ENCODE measurements at regions not wholly inside any gene's neighbourhood (a gene's known extent, or its start where the extent isn't known, plus 50 kb on each side); places are given as distances from the start of the nearest gene placed in this dataset.

DNA sequence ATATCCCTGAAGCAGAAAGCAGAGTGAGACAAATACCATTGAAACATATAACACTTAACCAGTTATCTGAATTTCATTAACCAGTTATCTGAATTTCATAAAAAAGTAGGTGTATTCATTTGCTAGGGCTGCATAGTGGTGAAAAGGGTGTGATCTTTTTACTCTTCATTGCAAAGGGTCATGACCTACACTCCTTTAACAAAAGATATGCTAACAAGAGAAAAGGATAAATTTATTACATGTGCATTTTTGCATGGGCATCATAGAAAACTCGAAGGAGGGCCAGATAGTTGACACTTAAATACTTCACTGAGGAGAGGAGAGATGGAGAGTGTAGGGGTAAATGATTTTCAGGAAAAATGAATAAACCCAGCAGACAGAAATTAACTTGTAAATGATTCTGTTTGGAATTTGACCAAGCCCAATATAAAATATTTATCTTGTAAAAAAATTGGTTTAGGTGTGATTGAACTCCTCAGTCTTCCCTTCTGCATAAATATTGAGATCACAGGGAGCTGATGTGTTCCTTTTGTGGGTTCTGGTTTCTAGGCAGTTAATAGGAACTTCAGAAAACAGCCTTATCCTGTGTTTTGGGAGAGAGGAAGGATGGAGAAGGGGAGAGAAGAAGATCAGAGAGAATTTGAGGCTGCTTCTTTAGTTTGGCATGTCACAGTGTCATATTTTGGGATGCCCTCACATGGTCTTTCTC is 372.5 kb upstream of the SYT4 start:
- DNase-seq = no peak
- no peak for ATAC-seq

DNA sequence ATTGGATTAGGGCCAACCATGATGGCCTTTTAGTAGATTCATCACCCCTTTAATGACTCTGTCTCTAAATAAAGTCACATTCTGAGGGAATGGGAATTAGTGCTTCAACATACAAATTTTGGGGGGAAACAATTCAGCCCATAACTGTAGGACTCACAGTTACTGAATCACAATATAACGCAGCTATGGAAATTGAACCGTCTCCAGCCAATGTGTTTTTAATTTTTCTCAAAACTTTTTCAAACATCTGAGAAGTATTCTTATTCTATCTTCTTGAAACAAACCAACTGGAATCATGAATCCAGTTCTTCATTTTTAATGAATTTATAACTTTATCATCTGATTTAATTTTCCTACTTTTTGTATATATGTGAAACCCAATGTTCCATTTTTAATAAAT is 373.1 kb upstream of the SYT4 start:
- DNase-seq (no peak), ATAC-seq (no peak)

DNA sequence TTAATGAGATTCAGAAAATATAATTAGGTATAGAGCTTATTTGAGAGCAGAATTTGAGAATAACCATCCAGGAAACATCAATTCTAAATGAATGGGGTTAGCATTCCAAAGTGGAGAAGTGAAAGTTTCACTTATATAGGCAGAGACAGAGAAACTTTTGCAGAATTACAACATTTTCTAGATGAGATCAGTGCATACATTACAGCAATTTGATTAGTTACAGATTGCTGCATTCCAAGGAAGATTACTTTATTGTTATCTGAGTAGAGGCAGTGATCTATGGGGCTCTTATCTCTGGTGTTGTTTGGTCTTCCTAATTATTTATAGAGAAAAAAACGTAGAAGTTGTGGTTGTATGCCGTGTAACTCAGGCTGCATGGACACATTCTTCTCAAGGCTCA is 373.8 kb upstream of the SYT4 start:
- ATAC-seq (no peak), DNase-seq (no peak)

DNA sequence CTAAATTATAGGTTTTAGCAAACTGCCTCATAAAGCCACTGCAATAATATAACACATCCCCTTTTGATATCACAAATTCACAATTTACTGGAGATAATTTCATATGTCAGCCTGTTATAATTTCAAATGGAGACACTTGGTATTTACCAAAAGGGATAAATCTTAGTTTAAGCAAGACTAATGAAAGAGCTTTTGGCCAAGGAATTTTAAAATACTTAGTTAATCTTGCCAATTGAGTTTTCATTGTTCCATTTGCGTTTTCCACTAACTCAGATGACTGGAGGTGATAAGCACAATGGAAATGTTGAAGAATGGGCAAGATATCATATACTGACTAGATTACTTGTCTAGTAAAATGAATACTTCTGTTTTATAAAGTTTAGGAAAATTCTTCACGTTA is 379.3 kb upstream of the SYT4 start:
- no peak for ATAC-seq
- no peak for DNase-seq

DNA sequence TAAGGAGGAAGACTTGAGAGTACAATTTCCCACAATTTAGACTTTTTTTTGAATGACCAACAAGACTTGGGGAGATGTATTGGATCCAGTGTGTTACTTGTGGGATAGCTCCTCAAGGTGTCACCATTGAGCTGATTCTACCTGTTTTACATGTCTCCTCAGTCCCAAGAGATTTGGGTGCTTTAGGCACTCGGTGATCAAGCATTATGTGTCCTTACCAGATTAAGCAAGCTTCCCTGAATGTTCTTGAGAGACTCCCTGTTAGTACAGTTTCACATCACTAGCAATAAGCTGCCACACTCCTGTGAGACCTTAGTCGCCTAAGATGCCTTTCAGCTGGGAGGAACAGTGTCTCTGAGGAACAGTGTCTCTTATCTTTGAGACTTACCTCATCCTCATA is 384.3 kb upstream of the SYT4 start:
- DNase-seq = no peak
- ATAC-seq = no peak

DNA sequence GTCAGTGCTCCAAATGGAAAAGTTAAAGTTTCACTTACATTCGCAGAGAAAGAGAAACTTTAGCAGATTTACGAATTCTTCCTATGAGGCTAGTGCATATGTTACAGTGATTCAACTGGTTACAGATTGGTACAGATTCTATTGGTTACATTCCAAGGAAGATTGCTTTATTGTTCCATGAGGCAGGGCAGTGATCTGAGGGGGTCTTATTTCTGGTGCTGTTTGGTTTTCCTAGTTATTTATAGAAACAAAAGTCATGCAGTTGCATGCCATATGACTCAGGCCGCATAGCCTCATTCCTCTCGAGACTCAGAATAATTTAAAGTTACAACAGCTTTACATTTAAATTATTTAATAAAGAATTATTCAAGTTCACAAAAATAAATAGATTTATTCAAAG is 385.4 kb upstream of the SYT4 start:
- DNase-seq (no peak), ATAC-seq (no peak)

DNA sequence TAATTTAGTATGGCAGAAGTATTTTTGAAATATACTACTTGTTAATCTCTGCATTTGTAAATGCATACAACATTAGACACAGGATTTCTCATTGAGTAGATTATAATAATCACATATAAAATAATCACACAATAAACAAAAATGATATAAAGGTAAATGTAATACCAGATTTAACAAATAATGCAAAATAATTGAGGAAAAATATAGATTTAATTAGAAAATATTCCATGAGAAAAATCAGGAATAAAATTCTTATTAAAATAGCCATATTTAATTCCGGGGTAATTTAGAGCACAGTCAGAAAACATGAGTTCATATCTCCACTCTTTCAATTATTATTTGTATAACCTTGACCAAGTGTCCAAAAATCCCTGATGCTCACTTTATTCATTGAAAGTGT is 385.9 kb upstream of the SYT4 start:
- ATAC-seq = no peak
- DNase-seq = no peak

DNA sequence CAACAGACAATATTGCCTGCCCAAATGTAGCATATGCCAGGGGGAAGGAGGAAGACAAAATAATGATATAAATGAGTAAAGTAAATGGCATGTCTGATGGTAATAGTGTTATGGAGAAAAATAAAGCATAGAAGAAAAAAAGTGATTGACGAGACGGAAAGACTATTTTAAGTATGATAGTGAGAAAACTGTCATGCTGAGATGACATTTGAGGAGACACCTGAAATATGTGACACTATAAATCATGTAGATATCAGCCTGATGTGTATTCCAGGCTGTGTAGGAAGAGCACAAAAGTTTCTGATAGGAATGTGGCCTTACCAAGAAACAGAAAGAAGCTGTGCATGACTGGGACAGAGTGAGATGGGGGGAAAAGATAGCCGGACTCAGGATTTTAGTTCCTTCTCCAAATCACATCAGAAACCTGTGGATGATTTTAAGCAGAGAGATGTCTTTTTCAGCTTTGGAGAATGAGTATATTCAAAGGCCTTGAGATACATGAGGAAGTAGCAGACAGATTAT is 387.3 kb upstream of the SYT4 start:
- DNase-seq (no peak), ATAC-seq (no peak)

DNA sequence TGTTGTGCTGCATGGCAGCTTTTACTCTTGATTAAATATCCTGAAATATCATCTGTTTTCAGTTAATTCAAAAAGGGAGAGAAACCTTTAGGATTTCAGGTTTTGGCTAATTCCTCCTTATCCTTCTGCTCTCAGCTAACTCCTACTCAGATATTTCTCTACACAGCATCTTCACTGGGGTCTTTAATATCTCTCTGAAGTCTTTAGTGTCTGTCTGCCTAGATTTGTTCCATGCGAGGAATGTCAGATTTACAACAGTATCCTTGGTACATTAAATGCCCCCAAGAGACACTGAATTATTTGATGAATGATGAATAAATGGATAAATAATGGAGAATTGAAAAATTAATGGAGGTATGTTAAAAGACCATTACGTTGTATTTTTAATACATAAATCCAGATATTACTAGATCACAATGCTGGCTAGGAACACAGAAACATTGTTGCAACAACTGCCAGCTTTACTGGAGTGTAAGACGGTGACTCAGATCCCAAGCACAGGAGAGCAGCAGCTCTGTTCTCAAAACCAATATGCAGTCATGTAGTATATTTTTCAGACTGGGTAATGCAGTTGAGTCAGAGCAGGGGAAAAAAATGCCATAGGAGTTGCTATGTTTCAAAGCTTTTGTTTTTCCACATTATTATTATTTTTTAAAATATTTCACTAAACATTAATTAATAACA is 388.0 kb upstream of the SYT4 start:
- no peak for ATAC-seq
- no peak for DNase-seq

DNA sequence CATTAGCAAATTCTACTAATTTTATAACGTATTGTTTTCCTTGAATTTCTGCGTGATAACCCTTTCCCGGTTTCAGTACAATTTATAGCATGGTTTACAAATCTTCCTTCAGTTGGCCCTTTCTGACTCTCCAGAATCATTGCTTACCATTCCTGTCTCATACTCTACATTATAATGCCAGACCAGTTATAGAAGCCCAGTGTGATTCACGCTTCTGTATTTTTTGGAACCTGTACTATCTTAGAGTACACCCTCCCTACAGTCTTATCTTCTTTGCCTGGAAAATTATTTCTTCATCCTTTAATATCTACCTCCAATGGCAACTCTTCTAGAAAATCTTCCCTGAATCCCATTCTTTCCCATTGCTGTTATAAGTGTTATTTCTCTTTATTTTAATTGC is 391.6 kb upstream of the SYT4 start:
- ATAC-seq = no peak
- DNase-seq = no peak

DNA sequence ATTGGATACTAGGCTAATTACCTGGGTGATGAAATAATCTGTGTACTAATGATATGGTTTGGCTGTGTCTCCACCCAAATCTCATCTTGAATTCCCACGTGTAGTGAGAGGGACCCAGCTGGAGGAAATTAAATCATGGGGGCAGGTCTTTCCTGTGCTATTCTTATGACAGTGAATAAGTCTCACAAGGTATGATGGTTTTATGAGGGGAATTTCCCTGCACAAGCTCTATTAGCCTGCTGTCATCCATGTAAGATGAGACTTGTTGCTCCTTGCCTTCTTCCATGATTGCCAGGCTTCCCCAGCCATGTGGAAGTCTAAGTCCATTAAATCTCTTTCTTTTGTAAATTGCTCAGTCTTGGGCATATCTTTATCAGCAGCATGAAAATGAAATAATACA is 394.1 kb upstream of the SYT4 start:
- no peak for DNase-seq
- ATAC-seq = no peak

DNA sequence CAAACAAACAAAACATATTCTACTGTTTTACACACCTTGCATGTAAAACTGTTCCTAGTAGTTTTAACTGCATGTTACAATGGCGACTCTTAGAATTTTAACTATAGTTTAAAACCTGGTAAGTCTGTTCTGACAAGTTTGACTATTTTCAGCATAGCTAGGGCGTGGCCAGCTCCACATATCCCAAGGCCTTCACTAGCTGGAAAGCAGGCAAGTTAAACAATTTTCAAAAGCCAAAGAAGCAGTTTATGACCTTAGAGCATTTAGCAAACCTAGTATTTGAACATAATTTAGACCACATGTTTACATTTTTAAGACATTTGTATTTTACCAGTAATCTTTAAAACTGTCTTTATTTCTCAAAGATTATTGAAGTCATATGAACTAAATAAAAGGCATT is 402.8 kb upstream of the SYT4 start:
- DNase-seq (no peak), ATAC-seq (no peak)

DNA sequence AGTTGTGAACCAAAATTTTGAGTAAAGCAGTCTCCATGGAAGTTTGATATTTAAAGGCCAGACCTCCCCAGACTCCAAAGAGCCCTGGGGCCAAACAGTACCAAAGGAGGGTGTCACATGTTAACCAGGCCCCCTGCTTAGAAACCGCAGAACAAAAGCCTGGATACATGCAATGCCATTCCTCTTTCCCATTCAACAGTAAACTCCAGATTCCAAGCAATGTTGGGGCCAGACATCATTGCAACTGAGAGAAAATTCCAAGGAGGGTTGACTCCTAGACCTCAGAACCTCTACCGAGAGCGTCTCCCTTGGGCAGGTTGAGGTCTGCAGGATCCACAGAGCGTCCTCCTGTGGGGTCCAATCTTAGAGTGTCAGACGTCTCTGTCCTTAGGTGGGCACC is 404.4 kb upstream of the SYT4 start:
- no peak for ATAC-seq
- no peak for DNase-seq

DNA sequence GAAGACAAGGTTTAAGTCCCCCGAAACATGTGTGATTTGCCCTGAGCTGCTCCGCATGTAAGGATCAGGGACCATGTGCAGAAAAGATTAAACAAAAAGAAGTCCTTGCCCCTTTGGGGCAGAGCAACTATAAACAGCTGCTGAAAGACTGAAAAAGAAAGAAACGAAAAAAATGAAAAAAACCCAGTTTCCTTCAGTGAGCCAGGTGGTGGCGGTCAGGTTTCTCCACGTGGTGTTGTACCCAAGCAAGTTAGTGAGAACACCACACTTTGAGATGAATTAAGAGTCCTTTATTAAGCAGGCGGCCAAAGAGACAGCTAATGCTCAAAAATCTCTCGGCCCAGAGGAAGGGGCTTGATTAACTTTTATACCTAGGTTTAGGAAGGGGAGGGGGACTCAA is 404.9 kb upstream of the SYT4 start:
- no peak for DNase-seq
- no peak for ATAC-seq

DNA sequence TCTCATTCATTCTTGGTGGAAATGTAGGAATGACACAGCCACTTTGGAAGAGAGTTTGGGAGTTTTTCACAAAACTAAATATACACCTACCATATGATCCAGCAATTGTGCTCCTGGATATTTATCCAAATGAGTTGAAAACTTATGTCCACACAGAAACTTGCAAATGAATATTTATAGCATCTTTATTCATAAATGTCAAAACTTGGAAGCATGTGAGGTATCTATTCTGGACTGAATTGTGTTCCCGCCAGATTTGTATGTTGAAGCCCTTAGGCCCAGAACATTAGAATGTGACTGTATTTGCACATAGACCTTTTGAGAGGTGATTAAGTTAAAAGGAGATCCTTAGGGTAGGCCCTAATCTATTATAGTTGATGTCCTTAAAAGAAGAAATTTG is 409.4 kb upstream of the SYT4 start:
- ATAC-seq (no peak), DNase-seq (no peak)

DNA sequence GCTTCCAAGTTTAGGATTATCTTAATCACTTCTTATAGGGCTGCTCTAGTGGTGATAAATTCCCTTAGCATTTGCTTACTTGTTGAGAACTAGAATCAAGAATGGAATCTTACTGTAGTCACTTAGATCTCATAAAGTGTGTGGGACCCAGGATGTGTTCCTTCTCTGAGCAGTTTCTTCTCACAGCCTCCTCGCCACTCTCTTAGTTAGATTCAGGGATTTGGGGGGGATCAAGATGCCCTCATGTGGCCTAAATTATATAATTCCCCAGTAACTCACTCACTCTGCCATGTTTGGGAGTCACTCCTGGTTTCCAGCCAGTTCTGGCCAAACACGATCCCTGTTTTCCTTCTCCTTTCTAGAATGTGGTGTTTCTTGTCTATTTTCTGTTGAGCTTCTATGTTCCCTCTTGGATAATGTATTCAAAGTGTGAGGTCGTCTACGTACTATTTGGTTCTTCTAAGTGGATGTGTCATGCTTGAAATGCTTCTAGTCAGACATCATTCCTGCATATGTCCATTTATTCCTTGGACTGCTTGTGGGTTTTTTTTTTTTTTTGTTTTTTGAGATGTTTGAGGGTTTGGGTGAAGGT is 414.9 kb upstream of the SYT4 start:
- no peak for DNase-seq
- no peak for ATAC-seq

DNA sequence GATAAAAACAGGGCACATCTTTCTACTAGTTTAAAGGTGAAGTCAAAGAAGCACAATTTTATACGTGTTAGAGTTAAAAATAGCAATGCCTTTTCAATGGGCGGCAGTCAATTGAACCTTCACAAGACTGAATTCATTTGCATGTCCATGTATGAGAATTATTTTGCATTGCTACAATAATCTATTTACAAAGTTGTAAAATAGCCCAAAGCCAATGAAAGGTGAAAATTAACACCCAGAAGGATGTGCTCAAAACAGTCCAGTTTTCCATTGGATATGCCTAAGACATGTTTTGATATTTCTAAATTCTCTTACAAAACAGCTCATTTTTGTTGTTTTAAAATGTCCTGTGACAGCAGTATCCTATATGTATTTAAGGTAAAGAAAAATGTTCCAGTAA is 425.1 kb upstream of the SYT4 start:
- ATAC-seq = no peak

DNA sequence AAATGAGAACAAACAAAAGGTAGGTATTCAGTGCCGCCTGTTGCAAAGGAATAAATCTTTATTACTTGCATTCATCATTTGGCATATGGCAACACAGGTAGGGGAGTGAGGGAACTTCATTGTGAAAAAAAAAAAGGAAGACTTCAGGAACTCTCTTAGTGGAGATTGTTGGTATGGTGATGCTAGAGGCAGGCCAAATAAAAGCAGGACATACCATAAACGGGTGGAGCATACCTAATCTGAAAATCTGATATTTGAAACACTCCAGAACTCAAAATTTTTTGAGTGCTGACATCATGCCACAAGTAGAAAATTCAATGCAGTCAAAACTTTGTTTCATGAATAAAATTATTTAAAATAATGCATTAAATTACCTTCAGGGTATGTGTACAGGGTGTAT is 425.8 kb upstream of the SYT4 start:
- ATAC-seq (no peak), DNase-seq (no peak)

More for the DNA sequence above, 425.1 kb upstream of the SYT4 start:
- DNase-seq = no peak

DNA sequence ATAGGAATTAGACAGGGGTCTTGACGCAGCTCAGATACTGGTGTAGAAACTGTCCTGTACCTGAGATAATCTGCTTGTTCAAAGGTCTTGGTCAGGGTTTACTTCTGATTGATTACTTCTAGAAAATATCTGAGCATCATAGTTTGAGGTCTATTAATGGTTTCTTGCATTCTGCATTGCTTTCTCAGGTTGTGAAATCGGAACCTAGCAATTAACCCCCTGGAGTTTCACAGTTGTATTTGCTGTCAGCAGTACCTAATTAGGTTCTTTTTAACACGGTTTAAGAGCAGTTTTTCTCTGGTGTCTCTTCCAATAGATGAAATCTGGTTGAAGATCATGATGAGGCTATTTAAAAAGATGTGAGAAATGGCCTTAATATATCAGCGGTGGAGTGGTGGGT is 428.6 kb upstream of the SYT4 start:
- DNase-seq = no peak
- ATAC-seq = no peak

DNA sequence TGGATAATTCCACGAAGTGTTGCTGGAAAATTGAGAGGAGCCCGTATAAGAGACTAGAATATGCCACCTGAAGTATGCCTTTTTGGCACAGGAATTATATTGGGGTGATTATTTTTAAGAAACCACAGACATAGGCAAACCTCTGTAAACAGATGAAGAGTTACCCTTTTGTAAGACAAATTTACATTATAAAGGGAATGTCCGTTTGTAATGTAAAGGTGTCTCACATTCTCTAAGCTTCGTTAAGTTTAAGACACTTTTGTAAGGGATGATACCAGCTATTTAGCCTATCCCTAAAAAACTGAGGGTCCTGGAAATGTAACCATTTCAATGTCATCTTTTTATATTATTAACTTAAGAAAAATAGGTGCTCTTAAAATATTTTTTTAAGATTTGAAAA is 432.8 kb upstream of the SYT4 start:
- DNase-seq (no peak), ATAC-seq (no peak)

DNA sequence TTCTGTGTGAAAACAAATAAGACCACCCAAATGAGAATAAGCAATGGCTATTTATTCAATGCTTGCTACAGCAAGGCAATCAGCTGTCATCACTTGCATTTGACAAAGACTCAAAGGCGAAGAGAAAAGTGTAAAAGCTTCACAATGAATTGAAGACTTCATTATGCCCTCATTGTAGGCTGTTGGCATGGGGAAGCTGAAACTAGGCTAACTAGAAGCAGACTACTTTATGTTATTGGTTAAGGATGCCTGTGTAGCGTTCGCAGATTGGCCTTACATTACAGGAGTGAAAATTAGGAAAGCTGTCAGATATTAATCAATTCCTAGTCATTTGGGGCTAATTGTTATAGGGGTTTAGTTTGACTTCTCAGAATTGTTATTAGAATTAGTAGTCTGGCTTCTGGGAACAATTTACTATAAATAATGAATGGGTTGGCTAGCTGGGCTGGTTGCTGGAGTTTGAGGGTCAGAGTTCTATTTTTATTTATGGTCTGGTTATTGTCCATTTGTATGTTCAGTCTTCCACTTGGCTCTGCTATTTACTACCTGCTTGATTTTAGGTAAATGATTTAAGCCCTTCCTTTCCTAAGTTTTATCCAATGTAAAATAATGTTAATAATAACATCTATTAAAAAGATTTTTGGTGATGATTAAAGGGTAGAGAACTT is 437.2 kb upstream of the SYT4 start:
- DNase-seq (no peak), ATAC-seq (no peak)

DNA sequence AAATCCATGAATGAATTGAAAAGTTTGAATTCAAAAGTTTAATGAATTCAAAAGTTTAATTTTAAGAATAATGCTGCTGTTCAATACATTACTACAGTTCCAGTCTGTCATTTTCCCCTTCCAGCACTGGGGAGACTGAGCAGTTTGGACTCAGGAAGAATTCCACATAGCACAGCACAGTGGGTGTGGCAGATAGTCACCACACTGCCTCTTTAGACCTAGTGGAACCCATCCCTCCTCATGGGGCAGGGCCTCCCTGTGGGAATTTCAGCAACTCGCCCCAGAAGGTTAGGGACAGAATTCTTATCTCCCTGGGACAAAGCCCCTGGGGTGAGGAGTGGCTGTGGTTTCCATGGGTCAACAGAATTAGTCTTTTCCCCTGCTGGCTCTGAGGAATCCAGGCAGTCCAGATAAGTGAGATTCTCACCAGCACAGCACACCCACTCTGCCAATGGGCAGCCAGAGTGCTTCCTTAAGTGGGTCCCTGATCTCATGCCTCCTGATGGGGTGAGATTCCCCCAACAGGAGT is 442.0 kb upstream of the SYT4 start:
- ATAC-seq (no peak), DNase-seq (no peak)

DNA sequence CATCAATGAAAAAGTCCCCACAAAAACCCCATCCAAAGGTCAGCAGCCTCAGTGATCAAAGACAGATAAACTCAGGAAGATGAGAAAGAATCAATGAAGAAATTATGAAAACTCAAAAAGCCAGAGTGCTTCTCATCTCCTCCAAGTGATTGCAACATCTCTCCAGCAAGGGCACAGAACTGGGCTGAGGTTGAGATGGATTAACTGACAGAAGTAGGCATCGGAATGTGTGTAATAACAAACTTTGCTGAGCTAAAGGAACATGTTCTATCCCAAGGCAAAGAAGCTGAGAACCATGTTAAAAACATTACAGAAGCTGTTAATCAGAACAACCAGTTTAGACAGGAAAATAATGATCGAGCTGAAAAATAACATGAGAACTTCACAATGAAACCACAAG is 442.8 kb upstream of the SYT4 start:
- no peak for ATAC-seq
- DNase-seq = no peak

Data from stimulated activated naive CD8-positive, alpha-beta T cell treated with anti-CD3 and anti-CD28 coated beads, Interleukin-15, Interleukin-2, amounts not matched to agents 100 U/mL and 50 U/mL, for 24 hours (primary cell).